Keratinocyte (primary cell): ENCODE measurements at regions not wholly inside any gene's neighbourhood (a gene's known extent, or its start where the extent isn't known, plus 50 kb on each side); places are given as distances from the start of the nearest gene placed in this dataset.

ENCODE experiments used
- DNase-seq: peaks from one replicate; pipeline ENCODE4 v3.0.0-alpha.2; 2011; ENCODE audit warnings: low read depth, missing footprints, low spot score
- FAIRE-seq: peaks from 2 replicates; lab custom pipeline; 2011; peaks lifted over from hg19 to GRCh38; lab: Jason Lieb, UNC
- H2AFZ ChIP-seq: 2 replicates; pipeline ENCODE4 v1.6.0; 2012; ENCODE audit warnings: low read length, control low read depth, inconsistent platforms; ENCODE audit not compliant: control insufficient read depth
- H3K27ac ChIP-seq: 2 replicates; pipeline ENCODE4 v1.5.1; 2011; ENCODE audit warnings: low read length; ENCODE audit not compliant: control insufficient read depth, insufficient read depth
- H3K27me3 ChIP-seq: 3 replicates; pipeline ENCODE4 v1.6.0; 2011; ENCODE audit warnings: low read length; ENCODE audit not compliant: control insufficient read depth, insufficient read depth; ENCODE audit errors: extremely low read depth
- H3K36me3 ChIP-seq, 2 experiments: 2 replicates in 1 of 2; 3 replicates in 1 of 2; pipeline ENCODE4 v1.5.1; 2011; ENCODE audit warnings: low read length in 2 of 2, mild to moderate bottlenecking in 1 of 2; ENCODE audit not compliant: control insufficient read depth in 2 of 2, insufficient read depth in 2 of 2; ENCODE audit errors: extremely low read depth in 1 of 2
- H3K4me1 ChIP-seq: 3 replicates; pipeline ENCODE4 v1.5.1; 2011; ENCODE audit warnings: low read length; ENCODE audit not compliant: control insufficient read depth, insufficient read depth; ENCODE audit errors: extremely low read depth
- H3K4me2 ChIP-seq: 3 replicates; pipeline ENCODE4 v1.6.0; 2011; ENCODE audit warnings: low read depth, low read length; ENCODE audit not compliant: control insufficient read depth, insufficient read depth; ENCODE audit errors: extremely low read depth
- H3K4me3 ChIP-seq, 3 experiments: fragments of 200-600 bp in 1 of 3; sonication (generic) in 1 of 3; 2 replicates in 2 of 3; 3 replicates in 1 of 3; pipeline ENCODE4 v1.5.1; 2011 to 2016; ENCODE audit warnings: low read length in 3 of 3, mild to moderate bottlenecking in 3 of 3, control low read depth in 2 of 3, inconsistent platforms in 1 of 3, low read depth in 1 of 3, mixed read lengths in 1 of 3, mixed run types in 1 of 3, moderate library complexity in 1 of 3; ENCODE audit not compliant: control insufficient read depth in 2 of 3, insufficient read depth in 2 of 3; ENCODE audit errors: extremely low read depth in 1 of 3
- H3K79me2 ChIP-seq: 2 replicates; pipeline ENCODE4 v1.6.0; 2012; ENCODE audit warnings: low read length; ENCODE audit not compliant: control insufficient read depth, insufficient read depth
- H3K9ac ChIP-seq: 3 replicates; pipeline ENCODE4 v1.6.0; 2011; ENCODE audit warnings: low read length; ENCODE audit not compliant: control insufficient read depth, insufficient read depth; ENCODE audit errors: extremely low read depth
- H3K9me1 ChIP-seq: 3 replicates; pipeline ENCODE4 v1.6.0; 2011; ENCODE audit warnings: low read length; ENCODE audit not compliant: control insufficient read depth, insufficient read depth; ENCODE audit errors: extremely low read depth
- H3K9me3 ChIP-seq: 2 replicates; pipeline ENCODE4 v1.5.1; 2012; ENCODE audit warnings: low read depth, low read length; ENCODE audit not compliant: control insufficient read depth
- H4K20me1 ChIP-seq: 3 replicates; pipeline ENCODE4 v1.6.0; 2011; ENCODE audit warnings: low read length; ENCODE audit not compliant: control insufficient read depth, insufficient read depth; ENCODE audit errors: extremely low read depth
- EZH2 ChIP-seq: IDR thresholded peaks from one replicate; pipeline ENCODE4 v1.6.1; 2012; ENCODE audit warnings: inconsistent platforms, mild to moderate bottlenecking, low read length, moderate library complexity
- dilution Hi-C: fragments of 300-500 bp; cut with MboI; formaldehyde crosslinking; loops from one replicate; pipeline ENCODE4 v1.7.0; 2020; ENCODE audit warnings: low sequenced_read_pairs; ENCODE audit not compliant: extremely low pct_ligation_motif_present
- TF ChIP-seq, protein P1 (sequence below), 3 experiments: IDR thresholded peaks in 1 of 3; conservative IDR thresholded peaks in 1 of 3; optimal IDR thresholded peaks in 1 of 3; 2 replicates in 2 of 3; 3 replicates in 1 of 3; pipeline versions ENCODE3 to v1.5.1; 2011; ENCODE audit warnings: low read length in 3 of 3, mild to moderate bottlenecking in 3 of 3, moderate library complexity in 2 of 3, control low read depth in 1 of 3, inconsistent platforms in 1 of 3; ENCODE audit not compliant: insufficient read depth in 2 of 3; ENCODE audit errors: extremely low read depth in 1 of 3

- dilution Hi-C loops = no loop called here
- Histone ChIP-seq H3K79me2 (no peaks in the 10 kb centered on the region), H3K4me2 (no peak overlapping the region), H3K36me3 (no peaks in the 10 kb centered on the region), H2AFZ (no peak overlapping the region), H3K4me1 (no peaks in the 10 kb centered on the region), H3K27me3 (no peaks in the 10 kb centered on the region), H3K27ac (no peak overlapping the region), H4K20me1 (no peaks in the 10 kb centered on the region), H3K9me1 (no peaks in the 10 kb centered on the region), H3K9me3 (no peaks in the 10 kb centered on the region), H3K9ac (no peak overlapping the region), H3K4me3 (no peak overlapping the region)
- FAIRE-seq (no peak), DNase-seq (no peak)
- TF ChIP-seq, protein P1, sequence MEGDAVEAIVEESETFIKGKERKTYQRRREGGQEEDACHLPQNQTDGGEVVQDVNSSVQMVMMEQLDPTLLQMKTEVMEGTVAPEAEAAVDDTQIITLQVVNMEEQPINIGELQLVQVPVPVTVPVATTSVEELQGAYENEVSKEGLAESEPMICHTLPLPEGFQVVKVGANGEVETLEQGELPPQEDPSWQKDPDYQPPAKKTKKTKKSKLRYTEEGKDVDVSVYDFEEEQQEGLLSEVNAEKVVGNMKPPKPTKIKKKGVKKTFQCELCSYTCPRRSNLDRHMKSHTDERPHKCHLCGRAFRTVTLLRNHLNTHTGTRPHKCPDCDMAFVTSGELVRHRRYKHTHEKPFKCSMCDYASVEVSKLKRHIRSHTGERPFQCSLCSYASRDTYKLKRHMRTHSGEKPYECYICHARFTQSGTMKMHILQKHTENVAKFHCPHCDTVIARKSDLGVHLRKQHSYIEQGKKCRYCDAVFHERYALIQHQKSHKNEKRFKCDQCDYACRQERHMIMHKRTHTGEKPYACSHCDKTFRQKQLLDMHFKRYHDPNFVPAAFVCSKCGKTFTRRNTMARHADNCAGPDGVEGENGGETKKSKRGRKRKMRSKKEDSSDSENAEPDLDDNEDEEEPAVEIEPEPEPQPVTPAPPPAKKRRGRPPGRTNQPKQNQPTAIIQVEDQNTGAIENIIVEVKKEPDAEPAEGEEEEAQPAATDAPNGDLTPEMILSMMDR (optimal IDR thresholded peaks at IDR 0.05 in 1 of 3, IDR thresholded peaks at IDR 0.05 in 1 of 3, conservative IDR thresholded peaks at IDR 0.05 in 1 of 3; ENCODE audit: extremely low read depth in 1 of 3, insufficient read depth in 2 of 3, low read length in 3 of 3) = no peak
Measured at GRCh38 chr18:55687106-55687505, 99.1 kb upstream of the TCF4 start.

- dilution Hi-C loops = no loop called here
- Histone ChIP-seq H3K27me3 (no peaks in the 10 kb centered on the region), H3K79me2 (no peaks in the 10 kb centered on the region), H3K27ac (no peak overlapping the region), H3K4me1 (no peaks in the 10 kb centered on the region), H3K4me3 (no peak overlapping the region), H4K20me1 (no peaks in the 10 kb centered on the region), H3K9me1 (no peaks in the 10 kb centered on the region), H3K9ac (no peak overlapping the region), H3K36me3 (no peaks in the 10 kb centered on the region), H3K4me2 (no peak overlapping the region), H3K9me3 (no peaks in the 10 kb centered on the region), H2AFZ (no peak overlapping the region)
- FAIRE-seq = no peak
- TF ChIP-seq, protein P1 (optimal IDR thresholded peaks at IDR 0.05 in 1 of 3, IDR thresholded peaks at IDR 0.05 in 1 of 3, conservative IDR thresholded peaks at IDR 0.05 in 1 of 3; ENCODE audit: extremely low read depth in 1 of 3, insufficient read depth in 2 of 3, low read length in 3 of 3) = no peak
- TF ChIP-seq EZH2 = no peak
- DNase-seq = no peak
Measured at GRCh38 chr18:55685638-55686037, 97.6 kb upstream of the TCF4 start.
